CMK (cell line): ENCODE measurements at regions not wholly inside any gene's neighbourhood (a gene's known extent, or its start where the extent isn't known, plus 50 kb on each side); places are given as distances from the start of the nearest gene placed in this dataset.

ENCODE experiments used
- DNase-seq: peaks from one replicate; pipeline ENCODE4 v3.0.0-alpha.2; 2010; ENCODE audit warnings: low read depth

- no peak for DNase-seq
Observed at GRCh38 chr5:10849278-10849677, 88.2 kb upstream of the DAP start.

GRCh38 chr5:10844016-10844415 lies 83.0 kb upstream of the DAP start:
- DNase-seq: no peak

GRCh38 chr5:10842823-10843222 lies 81.8 kb upstream of the DAP start:
- DNase-seq: no peak

- DNase-seq: no peak
Observed at GRCh38 chr5:10839916-10840599, 79.0 kb upstream of the DAP start.

GRCh38 chr5:10839118-10839517 lies 78.1 kb upstream of the DAP start:
- no peak for DNase-seq

GRCh38 chr5:10838038-10838437 lies 77.0 kb upstream of the DAP start:
- DNase-seq: no peak

GRCh38 chr5:10836986-10837385 lies 76.0 kb upstream of the DAP start:
- DNase-seq: no peak

GRCh38 chr5:10834695-10835094 lies 73.7 kb upstream of the DAP start:
- DNase-seq: no peak

- DNase-seq: no peak
Observed at GRCh38 chr5:10832987-10833386, 72.0 kb upstream of the DAP start.

- no peak for DNase-seq
Observed at GRCh38 chr5:10832421-10832820, 71.4 kb upstream of the DAP start.

- DNase-seq: no peak
Observed at GRCh38 chr5:10831419-10831818, 70.4 kb upstream of the DAP start.

GRCh38 chr5:10828241-10828640 lies 67.2 kb upstream of the DAP start:
- DNase-seq: no peak

GRCh38 chr5:10827571-10827970 lies 66.5 kb upstream of the DAP start:
- DNase-seq: no peak

GRCh38 chr5:10826971-10827370 lies 65.9 kb upstream of the DAP start:
- DNase-seq: no peak

- no peak for DNase-seq
Observed at GRCh38 chr5:10825897-10826644, 65.0 kb upstream of the DAP start.

GRCh38 chr5:10812218-10812617 lies 51.2 kb upstream of the DAP start:
- DNase-seq: no peak
